SK-N-SH (cell line): ENCODE measurements at regions not wholly inside any gene's neighbourhood (a gene's known extent, or its start where the extent isn't known, plus 50 kb on each side); places are given as distances from the start of the nearest gene placed in this dataset.

Source experiments
- CTCF ChIA-PET: fragments of 300-600, 350-600 bp; formaldehyde crosslinking; extraction: SDS; loops from one replicate; lab custom pipeline; 2021; lab: Yijun Ruan, JAX
- POLR2A ChIA-PET: fragments of 350-600 bp; sonication (Branson Sonifier 250); formaldehyde crosslinking; extraction: SDS; loops from one replicate; lab custom pipeline; 2020; ENCODE audit warnings: antibody characterized with exemption, inconsistent platforms; lab: Yijun Ruan, JAX
- DNase-seq: peaks from one replicate; pipeline ENCODE4 v3.0.0; 2012
- H2AFZ ChIP-seq: fragments of 200-600 bp; sonication (generic); 2 replicates; pipeline ENCODE4 v1.8.1; 2016; ENCODE audit warnings: antibody characterized with exemption, mild to moderate bottlenecking, low read depth
- H3F3A ChIP-seq: fragments of 200-600 bp; sonication (generic); replicated peaks from 2 replicates; pipeline ENCODE3; 2016; ENCODE audit warnings: antibody characterized with exemption, mild to moderate bottlenecking; ENCODE audit not compliant: insufficient read depth
- H3K27ac ChIP-seq, 2 experiments: fragments of 200-500 bp in 1 of 2; fragments of 200-600 bp in 1 of 2; sonication (Bioruptor generic) in 1 of 2; sonication (generic), shearing (Covaris generic) in 1 of 2; 2 replicates each; pipeline versions ENCODE4 v1.5.1 to v1.6.1; 2014 to 2016; ENCODE audit warnings: low read depth in 2 of 2, inconsistent platforms in 1 of 2, low read length in 1 of 2, mild to moderate bottlenecking in 1 of 2, mixed read lengths in 1 of 2
- H3K27me3 ChIP-seq: fragments of 200-600 bp; sonication (generic), shearing (Covaris generic); 2 replicates; pipeline ENCODE4 v1.6.1; 2016; ENCODE audit warnings: mixed run types; ENCODE audit not compliant: insufficient read depth
- H3K36me3 ChIP-seq, 2 experiments: fragments of 200-500 bp in 1 of 2; fragments of 200-600 bp in 1 of 2; sonication (Bioruptor generic) in 1 of 2; sonication (generic) in 1 of 2; replicated peaks in 1 of 2; 2 replicates each; pipeline versions ENCODE3 to v1.5.1; 2014 to 2016; ENCODE audit warnings: low read length in 1 of 2, mild to moderate bottlenecking in 1 of 2; ENCODE audit not compliant: insufficient read depth in 2 of 2, control insufficient read depth in 1 of 2
- H3K4me1 ChIP-seq, 2 experiments: fragments of 200-500 bp in 1 of 2; fragments of 200-600 bp in 1 of 2; sonication (Bioruptor generic) in 1 of 2; sonication (generic), shearing (Covaris generic) in 1 of 2; 2 replicates each; pipeline versions ENCODE4 v1.5.1 to v1.6.1; 2014 to 2016; ENCODE audit warnings: low read depth in 1 of 2, low read length in 1 of 2, mixed run types in 1 of 2; ENCODE audit not compliant: insufficient read depth in 2 of 2, control insufficient read depth in 1 of 2
- H3K4me2 ChIP-seq: fragments of 200-600 bp; sonication (generic), shearing (Covaris generic); 2 replicates; pipeline ENCODE4 v1.6.1; 2017; ENCODE audit warnings: mixed run types
- H3K4me3 ChIP-seq, 2 experiments: fragments of 200-500 bp in 1 of 2; fragments of 200-600 bp in 1 of 2; sonication (Bioruptor generic) in 1 of 2; sonication (generic), shearing (Covaris generic) in 1 of 2; 2 replicates each; pipeline versions ENCODE4 v1.5.1 to v1.8.1; 2014 to 2016; ENCODE audit warnings: low read depth in 2 of 2, inconsistent platforms in 1 of 2, low read length in 1 of 2, mild to moderate bottlenecking in 1 of 2, mixed read lengths in 1 of 2, moderate library complexity in 1 of 2
- H3K79me2 ChIP-seq: fragments of 200-600 bp; sonication (generic); 2 replicates; pipeline ENCODE4 v1.8.1; 2017; ENCODE audit warnings: mild to moderate bottlenecking; ENCODE audit not compliant: insufficient read depth
- H3K9ac ChIP-seq: fragments of 200-600 bp; sonication (generic); 2 replicates; pipeline ENCODE4 v1.6.1; 2017; ENCODE audit warnings: mixed run types
- H3K9me2 ChIP-seq: fragments of 200-600 bp; sonication (generic); 2 replicates; pipeline ENCODE4 v1.6.1; 2017; ENCODE audit warnings: mixed run types
- H3K9me3 ChIP-seq: fragments of 200-600 bp; sonication (generic); 2 replicates; pipeline ENCODE4 v1.6.1; 2017; ENCODE audit warnings: mixed run types, mild to moderate bottlenecking, moderate library complexity
- H4K20me1 ChIP-seq: fragments of 200-600 bp; sonication (generic); 2 replicates; pipeline ENCODE4 v1.6.1; 2017; ENCODE audit warnings: mild to moderate bottlenecking, mixed run types; ENCODE audit not compliant: insufficient read depth
- CHD2 ChIP-seq: fragments of 150-350 bp; IDR thresholded peaks from 2 replicates; pipeline ENCODE4 v1.6.1; 2018; ENCODE audit warnings: low read length; ENCODE audit not compliant: partially characterized antibody
- EP300 ChIP-seq, 2 experiments: IDR thresholded peaks; 2 replicates each; pipeline versions ENCODE4 v1.4.0 to v1.6.1; 2012; ENCODE audit warnings: borderline replicate concordance in 1 of 2, low read depth in 1 of 2, low read length in 1 of 2
- EZH2phosphoT487 ChIP-seq: fragments of 200-600 bp; sonication (generic); IDR thresholded peaks from 2 replicates; pipeline ENCODE4 v1.6.1; 2017; ENCODE audit warnings: low read depth, mixed run types, mild to moderate bottlenecking, antibody characterized with exemption, moderate library complexity, borderline replicate concordance
- FOSL2 ChIP-seq: IDR thresholded peaks from 2 replicates; pipeline ENCODE4 v1.4.0; 2012; ENCODE audit warnings: low read depth, mild to moderate bottlenecking, moderate library complexity, borderline replicate concordance
- GABPA ChIP-seq: IDR thresholded peaks from 2 replicates; pipeline ENCODE4 v1.4.0; 2012; ENCODE audit warnings: low read depth, mild to moderate bottlenecking
- GATA2 ChIP-seq: sonication (generic); formaldehyde crosslinking; IDR thresholded peaks from 2 replicates; pipeline ENCODE4 v1.5.0; 2020; ENCODE audit warnings: mild to moderate bottlenecking, missing genetic modification reagents
- JUND ChIP-seq: IDR thresholded peaks from 2 replicates; pipeline ENCODE4 v1.4.0; 2012
- MEF2A ChIP-seq: IDR thresholded peaks from 2 replicates; pipeline ENCODE4 v1.4.0; 2012; ENCODE audit warnings: low read depth, borderline replicate concordance
- MXI1 ChIP-seq: IDR thresholded peaks from 2 replicates; pipeline ENCODE4 v1.6.1; 2012; ENCODE audit warnings: mild to moderate bottlenecking, low read depth, low read length, improper control_type of control experiment
- NFIC ChIP-seq: IDR thresholded peaks from 2 replicates; pipeline ENCODE4 v1.4.0; 2012; ENCODE audit warnings: borderline replicate concordance
- NRF1 ChIP-seq: IDR thresholded peaks from 2 replicates; pipeline ENCODE4 v1.6.1; 2012; ENCODE audit warnings: low read depth, mild to moderate bottlenecking, low read length
- POLR2AphosphoS5 ChIP-seq: IDR thresholded peaks from 2 replicates; pipeline ENCODE4 v1.6.1; 2012; ENCODE audit warnings: low read depth, low read length
- RAD21 ChIP-seq: IDR thresholded peaks from 2 replicates; pipeline ENCODE4 v1.6.1; 2012; ENCODE audit warnings: mild to moderate bottlenecking, low read length
- RCOR1 ChIP-seq: fragments of 150-350 bp; IDR thresholded peaks from 2 replicates; pipeline ENCODE4 v1.6.1; 2017; ENCODE audit warnings: antibody characterized with exemption, low read length
- RXRA ChIP-seq: IDR thresholded peaks from 2 replicates; pipeline ENCODE4 v1.4.0; 2012; ENCODE audit warnings: low read depth, mild to moderate bottlenecking, borderline replicate concordance
- SIN3A ChIP-seq: IDR thresholded peaks from 2 replicates; pipeline ENCODE4 v1.6.1; 2012; ENCODE audit warnings: low read depth, mild to moderate bottlenecking, low read length, moderate library complexity, borderline replicate concordance
- SMC3 ChIP-seq: IDR thresholded peaks from 2 replicates; pipeline ENCODE4 v1.6.1; 2012; ENCODE audit warnings: low read depth, low read length, improper control_type of control experiment
- TAF1 ChIP-seq: IDR thresholded peaks from 2 replicates; pipeline ENCODE4 v1.6.1; 2012; ENCODE audit warnings: low read depth, mild to moderate bottlenecking, low read length, moderate library complexity, borderline replicate concordance
- TCF12 ChIP-seq: IDR thresholded peaks from 2 replicates; pipeline ENCODE4 v1.4.0; 2012
- TEAD4 ChIP-seq: IDR thresholded peaks from 2 replicates; pipeline ENCODE4 v1.4.0; 2012; ENCODE audit warnings: mild to moderate bottlenecking, borderline replicate concordance; ENCODE audit not compliant: insufficient read depth
- YY1 ChIP-seq: IDR thresholded peaks from 2 replicates; pipeline ENCODE4 v1.4.0; 2012; ENCODE audit warnings: low read depth, mild to moderate bottlenecking
- WGBS: methylation state at CpG from one replicate; pipeline ENCODE4 v1.1.6; 2017; ENCODE audit warnings: low lambda C conversion rate; 5-methylcytosine and 5-hydroxymethylcytosine counted together
- TF ChIP-seq, protein P1 (sequence below): fragments of 150-350 bp; IDR thresholded peaks from 2 replicates; pipeline ENCODE4 v1.6.1; 2017; ENCODE audit warnings: antibody characterized with exemption, low read length, low read depth, borderline replicate concordance
- TF ChIP-seq, protein P2 (sequence below): fragments of 200-600 bp; sonication (generic); IDR thresholded peaks from 2 replicates; pipeline ENCODE4 v1.6.1; 2017; ENCODE audit warnings: antibody characterized with exemption, mild to moderate bottlenecking, moderate library complexity
- TF ChIP-seq, protein P3 (sequence below): IDR thresholded peaks from 2 replicates; pipeline ENCODE4 v1.4.0; 2012; ENCODE audit warnings: low read depth, borderline replicate concordance

DNA sequence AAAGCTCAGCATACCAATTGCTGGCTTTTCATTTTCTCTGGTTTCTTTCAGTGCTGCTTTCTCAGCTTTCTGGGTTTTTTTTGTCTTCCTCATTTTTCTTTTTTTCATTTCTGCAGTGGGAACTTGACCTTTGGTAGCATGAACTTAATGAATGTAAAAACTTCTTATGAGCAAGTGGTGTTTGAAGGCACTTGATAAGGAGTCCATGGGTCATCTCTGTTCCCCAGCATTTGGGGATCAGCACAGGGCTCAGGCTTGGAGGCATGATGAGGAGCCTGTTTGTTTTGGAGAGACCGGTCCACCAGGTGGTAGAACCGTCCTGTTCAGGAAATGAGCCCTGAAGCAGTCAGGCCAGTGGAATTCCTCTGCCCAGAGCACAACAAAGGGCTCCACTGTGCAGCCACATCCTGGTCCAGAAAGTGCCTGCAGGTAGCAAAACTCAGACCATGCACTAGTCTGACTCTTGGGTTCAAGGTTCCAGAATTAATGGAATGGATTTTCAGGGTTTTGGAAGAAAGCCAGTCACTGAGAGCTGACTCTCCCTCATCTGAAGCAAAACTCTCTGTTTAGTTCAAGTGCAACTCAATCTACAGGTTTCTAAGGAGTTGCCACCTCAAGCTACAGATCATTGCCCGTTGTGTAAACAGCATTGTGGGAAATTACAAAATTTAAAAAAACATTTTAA lies 52.3 kb upstream of the ADGRF1 start:
- Histone ChIP-seq H3F3A (no peaks in the 10 kb centered on the region), H3K27ac (no peak overlapping the region), H3K79me2 (no peaks in the 10 kb centered on the region), H3K9ac (no peak overlapping the region), H3K9me3 (no peaks in the 10 kb centered on the region), H3K27me3 (no peaks in the 10 kb centered on the region), H3K4me3 (no peak overlapping the region), H3K9me2 (no peaks in the 10 kb centered on the region), H2AFZ (no peak overlapping the region)
- no peak for DNase-seq
- POLR2A ChIA-PET: no interaction called here
- TF ChIP-seq TCF12 (no peak), JUND (no peak), RCOR1 (no peak), NRF1 (no peak), YY1 (no peak), GATA2 (CRISPR knock-in tag) (no peak), RXRA (no peak), TAF1 (no peak), CHD2 (no peak), POLR2AphosphoS5 (no peak), NFIC (no peak), RAD21 (no peak), TEAD4 (no peak), FOSL2 (no peak)
- TF ChIP-seq, protein P1, sequence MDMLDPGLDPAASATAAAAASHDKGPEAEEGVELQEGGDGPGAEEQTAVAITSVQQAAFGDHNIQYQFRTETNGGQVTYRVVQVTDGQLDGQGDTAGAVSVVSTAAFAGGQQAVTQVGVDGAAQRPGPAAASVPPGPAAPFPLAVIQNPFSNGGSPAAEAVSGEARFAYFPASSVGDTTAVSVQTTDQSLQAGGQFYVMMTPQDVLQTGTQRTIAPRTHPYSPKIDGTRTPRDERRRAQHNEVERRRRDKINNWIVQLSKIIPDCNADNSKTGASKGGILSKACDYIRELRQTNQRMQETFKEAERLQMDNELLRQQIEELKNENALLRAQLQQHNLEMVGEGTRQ: no peak
- TF ChIP-seq, protein P2, sequence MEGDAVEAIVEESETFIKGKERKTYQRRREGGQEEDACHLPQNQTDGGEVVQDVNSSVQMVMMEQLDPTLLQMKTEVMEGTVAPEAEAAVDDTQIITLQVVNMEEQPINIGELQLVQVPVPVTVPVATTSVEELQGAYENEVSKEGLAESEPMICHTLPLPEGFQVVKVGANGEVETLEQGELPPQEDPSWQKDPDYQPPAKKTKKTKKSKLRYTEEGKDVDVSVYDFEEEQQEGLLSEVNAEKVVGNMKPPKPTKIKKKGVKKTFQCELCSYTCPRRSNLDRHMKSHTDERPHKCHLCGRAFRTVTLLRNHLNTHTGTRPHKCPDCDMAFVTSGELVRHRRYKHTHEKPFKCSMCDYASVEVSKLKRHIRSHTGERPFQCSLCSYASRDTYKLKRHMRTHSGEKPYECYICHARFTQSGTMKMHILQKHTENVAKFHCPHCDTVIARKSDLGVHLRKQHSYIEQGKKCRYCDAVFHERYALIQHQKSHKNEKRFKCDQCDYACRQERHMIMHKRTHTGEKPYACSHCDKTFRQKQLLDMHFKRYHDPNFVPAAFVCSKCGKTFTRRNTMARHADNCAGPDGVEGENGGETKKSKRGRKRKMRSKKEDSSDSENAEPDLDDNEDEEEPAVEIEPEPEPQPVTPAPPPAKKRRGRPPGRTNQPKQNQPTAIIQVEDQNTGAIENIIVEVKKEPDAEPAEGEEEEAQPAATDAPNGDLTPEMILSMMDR: no peak
- TF ChIP-seq, all 33 proteins: peak for 0
- Histone ChIP-seq H4K20me1 (no peaks in the 10 kb centered on the region), H3K36me3 (no peaks in the 10 kb centered on the region), H3K4me1 (peaks cover 0 to 12% of the 10 kb centered on the region in 2 experiments; a peak in 2 of 4 replicates), H3K4me2 (no peak overlapping the region)
- CTCF ChIA-PET: interaction anchor here (1.1 to 12.6 kb wide), 4 partner anchors 148 to 245 kb away, joined by 3 to 231 read pairs (median 4); partner anchors contain the start of gene TNFRSF21
- 60% methylated on average over 3 of the region's 3 CpGs for WGBS

DNA sequence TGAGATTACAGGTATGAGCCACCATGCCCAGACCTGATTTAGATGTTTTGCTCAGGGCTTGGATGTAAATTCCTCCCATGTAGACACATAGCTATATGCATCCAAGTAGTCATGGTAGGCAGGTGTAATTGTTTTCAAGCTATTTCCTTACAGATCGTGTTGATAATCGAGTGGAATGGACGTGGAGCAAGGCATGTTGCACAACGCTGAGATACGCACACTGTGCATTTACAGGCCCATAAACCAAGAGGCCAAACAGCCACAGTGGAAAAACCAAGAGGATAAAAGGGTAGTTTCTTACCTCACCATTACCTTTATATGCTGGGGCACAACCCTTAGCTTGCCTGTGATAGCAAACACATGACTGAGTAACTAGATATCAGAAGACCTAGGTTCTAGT lies 51.0 kb upstream of the ADGRF1 start:
- H3K36me3 ChIP-seq: no peaks in the 10 kb centered on the region
- H3K4me3 ChIP-seq: no peak overlapping the region
- no peak overlapping the region for H2AFZ ChIP-seq
- POLR2A ChIA-PET: no interaction called here
- DNase-seq: no peak
- CTCF ChIA-PET: interaction anchor here (1.0 to 12.6 kb wide), 3 partner anchors 19 to 244 kb away, joined by 3 to 231 read pairs (median 4); partner anchors contain the start of gene TNFRSF21
- H3K4me1 ChIP-seq: peaks cover 0 to 12% of the 10 kb centered on the region in 2 experiments; a peak in 2 of 4 replicates
- H3K4me2 ChIP-seq: no peak overlapping the region
- no peaks in the 10 kb centered on the region for H3K9me2 ChIP-seq
- H3K9me3 ChIP-seq: no peaks in the 10 kb centered on the region
- no peaks in the 10 kb centered on the region for H3F3A ChIP-seq
- H4K20me1 ChIP-seq: no peaks in the 10 kb centered on the region
- no peak overlapping the region for H3K27ac ChIP-seq
- H3K79me2 ChIP-seq: no peaks in the 10 kb centered on the region
- TF ChIP-seq SMC3 (no peak), SIN3A (no peak), GATA2 (CRISPR knock-in tag) (no peak), NRF1 (no peak), MEF2A (no peak), MXI1 (no peak), EZH2phosphoT487 (no peak), EP300 (IDR thresholded peaks at IDR 0.05; ENCODE audit: borderline replicate concordance in 1 of 2, low read depth in 1 of 2, low read length in 1 of 2) (no peak), GABPA (no peak), CHD2 (no peak), JUND (no peak)
- TF ChIP-seq, protein P3, sequence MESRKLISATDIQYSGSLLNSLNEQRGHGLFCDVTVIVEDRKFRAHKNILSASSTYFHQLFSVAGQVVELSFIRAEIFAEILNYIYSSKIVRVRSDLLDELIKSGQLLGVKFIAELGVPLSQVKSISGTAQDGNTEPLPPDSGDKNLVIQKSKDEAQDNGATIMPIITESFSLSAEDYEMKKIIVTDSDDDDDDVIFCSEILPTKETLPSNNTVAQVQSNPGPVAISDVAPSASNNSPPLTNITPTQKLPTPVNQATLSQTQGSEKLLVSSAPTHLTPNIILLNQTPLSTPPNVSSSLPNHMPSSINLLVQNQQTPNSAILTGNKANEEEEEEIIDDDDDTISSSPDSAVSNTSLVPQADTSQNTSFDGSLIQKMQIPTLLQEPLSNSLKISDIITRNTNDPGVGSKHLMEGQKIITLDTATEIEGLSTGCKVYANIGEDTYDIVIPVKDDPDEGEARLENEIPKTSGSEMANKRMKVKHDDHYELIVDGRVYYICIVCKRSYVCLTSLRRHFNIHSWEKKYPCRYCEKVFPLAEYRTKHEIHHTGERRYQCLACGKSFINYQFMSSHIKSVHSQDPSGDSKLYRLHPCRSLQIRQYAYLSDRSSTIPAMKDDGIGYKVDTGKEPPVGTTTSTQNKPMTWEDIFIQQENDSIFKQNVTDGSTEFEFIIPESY: no peak
- TF ChIP-seq, protein P1: no peak
- H3K27me3 ChIP-seq: no peaks in the 10 kb centered on the region
- WGBS: 94% methylated on average over 5 of the region's 5 CpGs
- H3K9ac ChIP-seq: no peak overlapping the region
